GM12874 (cell line): ENCODE measurements at regions not wholly inside any gene's neighbourhood (a gene's known extent, or its start where the extent isn't known, plus 50 kb on each side); places are given as distances from the start of the nearest gene placed in this dataset.

Experiments
- TF ChIP-seq, protein P1 (sequence below): IDR thresholded peaks from 2 replicates; pipeline ENCODE4 v1.5.1; 2011; ENCODE audit warnings: low read depth, mild to moderate bottlenecking, control low read depth, low read length, moderate library complexity; ENCODE audit not compliant: insufficient read depth

DNA sequence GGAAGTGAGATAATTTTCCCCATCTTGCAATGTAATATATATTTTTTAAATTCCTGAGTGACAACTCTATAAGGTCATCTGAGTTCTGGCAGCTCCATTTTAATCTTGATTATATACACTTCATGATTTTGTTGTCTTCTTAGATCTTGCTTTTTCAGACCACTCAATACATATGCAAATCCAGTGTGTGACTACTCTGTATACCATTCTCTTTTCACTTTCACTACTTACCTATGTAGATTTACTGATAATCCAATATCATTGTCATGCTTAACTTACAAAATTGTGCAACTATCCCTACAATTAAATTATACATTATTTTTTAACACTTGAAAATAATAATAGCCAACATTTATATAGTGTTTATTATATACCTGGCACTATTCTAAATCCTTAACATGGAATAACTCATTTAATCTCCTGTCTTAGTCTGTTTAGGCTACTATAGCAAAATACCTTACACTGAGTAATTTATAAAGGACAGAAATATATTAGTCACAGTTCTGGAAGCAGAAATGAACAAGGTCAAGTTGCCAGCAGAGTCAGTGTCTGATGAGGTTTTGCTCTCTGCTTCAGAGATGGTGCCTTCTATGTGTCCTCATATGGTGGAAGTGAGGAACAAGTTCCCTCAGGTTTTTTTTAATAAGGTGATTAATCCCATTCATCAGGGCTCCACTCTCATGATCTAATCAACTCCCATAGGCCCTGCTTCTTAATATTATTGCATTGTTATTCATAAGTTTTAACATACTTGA is 338.5 kb downstream of the TUSC7 start:
- TF ChIP-seq, protein P1, sequence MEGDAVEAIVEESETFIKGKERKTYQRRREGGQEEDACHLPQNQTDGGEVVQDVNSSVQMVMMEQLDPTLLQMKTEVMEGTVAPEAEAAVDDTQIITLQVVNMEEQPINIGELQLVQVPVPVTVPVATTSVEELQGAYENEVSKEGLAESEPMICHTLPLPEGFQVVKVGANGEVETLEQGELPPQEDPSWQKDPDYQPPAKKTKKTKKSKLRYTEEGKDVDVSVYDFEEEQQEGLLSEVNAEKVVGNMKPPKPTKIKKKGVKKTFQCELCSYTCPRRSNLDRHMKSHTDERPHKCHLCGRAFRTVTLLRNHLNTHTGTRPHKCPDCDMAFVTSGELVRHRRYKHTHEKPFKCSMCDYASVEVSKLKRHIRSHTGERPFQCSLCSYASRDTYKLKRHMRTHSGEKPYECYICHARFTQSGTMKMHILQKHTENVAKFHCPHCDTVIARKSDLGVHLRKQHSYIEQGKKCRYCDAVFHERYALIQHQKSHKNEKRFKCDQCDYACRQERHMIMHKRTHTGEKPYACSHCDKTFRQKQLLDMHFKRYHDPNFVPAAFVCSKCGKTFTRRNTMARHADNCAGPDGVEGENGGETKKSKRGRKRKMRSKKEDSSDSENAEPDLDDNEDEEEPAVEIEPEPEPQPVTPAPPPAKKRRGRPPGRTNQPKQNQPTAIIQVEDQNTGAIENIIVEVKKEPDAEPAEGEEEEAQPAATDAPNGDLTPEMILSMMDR: no peak

DNA sequence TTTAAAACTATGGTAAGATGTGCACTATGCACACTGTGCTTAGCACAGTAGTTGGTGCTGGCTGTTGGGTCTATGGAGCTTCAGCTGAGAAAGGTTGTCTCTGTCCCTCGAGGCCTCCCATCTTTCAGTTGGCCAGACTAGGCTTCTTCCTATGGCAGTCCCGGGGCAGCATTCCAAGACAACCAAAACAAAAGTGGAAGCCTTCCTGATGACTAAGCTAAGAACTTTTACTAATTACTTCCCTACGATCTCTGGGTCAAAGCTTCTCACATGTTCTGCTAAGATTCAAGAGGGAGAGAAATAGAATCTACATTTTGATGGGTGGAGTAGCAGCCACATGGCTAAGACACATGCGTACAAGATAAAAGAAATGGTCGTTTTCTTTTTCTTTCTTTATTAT is 342.8 kb downstream of the TUSC7 start:
- TF ChIP-seq, protein P1: no peak

DNA sequence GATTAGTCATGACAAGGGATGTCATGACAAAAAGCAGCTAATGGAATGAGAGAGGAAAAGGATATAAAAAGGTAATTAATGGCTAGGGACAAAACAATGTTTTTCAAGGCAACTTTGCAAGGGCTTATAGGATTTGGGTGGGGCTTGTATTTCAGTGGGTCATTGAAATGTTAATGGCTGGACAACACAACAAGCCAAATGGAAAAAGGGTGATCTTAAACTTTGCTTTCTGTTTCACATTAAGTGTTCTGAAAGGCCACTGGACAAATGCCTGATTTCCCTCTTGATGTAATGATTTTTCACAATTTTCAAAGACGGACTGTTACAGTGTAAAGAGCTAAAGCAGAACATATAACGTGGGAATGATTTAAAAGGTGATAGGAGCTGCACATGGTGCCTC is 345.0 kb downstream of the TUSC7 start:
- TF ChIP-seq, protein P1: no peak

DNA sequence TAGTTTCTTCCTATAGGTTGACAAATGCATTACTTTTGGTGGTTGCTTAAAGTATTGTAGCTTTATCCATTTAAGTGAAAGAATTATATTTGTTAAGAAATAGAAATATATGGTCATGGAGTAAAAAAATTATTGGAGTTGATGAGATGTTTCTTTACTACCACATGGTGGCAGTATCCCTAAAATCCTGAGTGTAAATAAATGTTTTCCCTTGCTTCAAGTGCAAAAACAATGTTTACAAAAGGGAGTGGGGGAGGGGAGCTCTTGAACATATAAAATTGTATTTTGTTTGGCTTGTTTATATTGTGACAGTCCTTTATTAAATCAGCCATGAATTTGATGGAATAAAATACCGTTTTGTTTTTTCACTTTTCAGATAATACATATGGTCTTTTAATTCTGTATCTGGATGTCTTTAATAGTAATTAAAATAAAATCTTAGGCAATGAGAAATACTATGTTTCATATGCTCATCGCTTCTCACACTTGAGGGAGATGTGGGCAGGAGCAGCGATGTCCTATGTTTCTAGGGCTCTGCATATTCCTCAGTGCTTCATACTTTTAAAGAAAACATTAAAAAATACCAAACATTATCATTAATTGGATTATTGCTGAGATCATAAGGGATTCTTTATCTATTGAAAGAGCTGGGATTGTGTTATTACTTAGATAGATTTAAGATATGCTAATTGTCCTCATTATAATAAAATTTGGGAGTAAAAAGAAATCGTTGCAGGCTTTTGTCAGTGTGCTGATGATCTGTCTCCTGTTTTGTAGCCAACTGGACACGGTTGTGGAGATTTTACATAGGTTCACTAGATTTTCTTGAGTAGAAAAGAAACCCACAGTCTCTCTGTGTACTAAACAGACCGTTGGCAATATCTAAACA is 349.7 kb downstream of the TUSC7 start:
- TF ChIP-seq, protein P1: peak; percentile 7; the same call in 1 of the 2 replicates

DNA sequence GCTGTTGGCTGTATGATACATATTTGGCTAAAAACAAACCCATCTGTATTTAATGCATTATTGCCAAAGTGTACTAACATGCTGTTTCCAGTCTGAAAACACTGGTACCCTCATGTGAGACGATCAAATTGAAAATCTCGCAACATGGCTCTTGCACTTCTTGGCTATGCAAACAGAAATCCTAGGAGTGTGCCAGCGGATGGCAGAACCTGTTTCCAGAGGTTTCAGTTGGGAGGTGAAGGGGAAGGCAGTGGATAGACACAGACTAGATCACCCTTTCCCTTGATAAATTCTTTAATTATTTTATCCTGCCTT is 350.3 kb downstream of the TUSC7 start:
- TF ChIP-seq, protein P1: no peak

DNA sequence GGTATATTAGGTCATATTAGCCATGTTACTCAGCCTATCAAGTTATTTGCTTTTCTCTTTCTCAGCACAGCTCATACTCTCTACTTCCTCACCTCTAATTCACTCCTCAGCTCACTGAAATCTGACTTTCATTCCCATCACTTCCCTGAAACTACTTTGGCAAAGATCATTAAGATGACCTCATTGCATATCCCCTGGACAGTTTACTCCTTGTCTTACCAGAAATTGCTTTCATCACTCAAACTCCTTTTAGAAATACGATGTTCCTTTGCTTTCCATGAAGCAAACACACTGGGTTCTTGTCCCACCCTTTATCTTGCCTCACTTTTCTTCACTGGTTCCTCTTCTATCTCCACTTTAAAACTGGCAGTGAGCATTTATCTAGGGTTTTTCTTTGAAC is 354.4 kb downstream of the TUSC7 start:
- TF ChIP-seq, protein P1: no peak

DNA sequence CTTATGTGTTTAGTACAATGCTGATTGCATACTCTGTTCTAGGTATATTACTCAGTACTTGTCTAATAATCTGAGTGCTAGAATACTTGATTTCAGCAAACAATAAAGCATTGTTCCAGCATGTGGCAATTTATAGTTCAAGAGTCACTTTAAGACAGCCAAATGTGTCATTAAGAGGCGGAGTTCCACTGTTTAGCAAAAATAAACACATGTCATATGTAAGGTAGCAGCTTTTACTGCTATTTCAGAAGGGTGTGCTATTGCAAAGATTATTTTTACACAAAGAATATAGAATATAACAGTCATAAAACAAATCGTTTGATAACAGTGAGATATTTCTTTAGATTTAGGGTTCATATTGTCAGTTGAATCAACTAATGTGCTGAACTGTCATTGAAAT is 358.7 kb downstream of the TUSC7 start:
- TF ChIP-seq, protein P1: no peak
